Endodermal cell (in vitro differentiated cells): ENCODE measurements at regions not wholly inside any gene's neighbourhood (a gene's known extent, or its start where the extent isn't known, plus 50 kb on each side); places are given as distances from the start of the nearest gene placed in this dataset.

ENCODE experiments used
- DNase-seq: peaks from one replicate; pipeline ENCODE4 v3.0.0-alpha.2; 2017
- H3K27ac ChIP-seq: 2 replicates; pipeline ENCODE4 v1.5.1; 2013; ENCODE audit warnings: mild to moderate bottlenecking, low read depth, low read length, moderate library complexity
- H3K27me3 ChIP-seq: 2 replicates; pipeline ENCODE4 v1.6.1; 2013; ENCODE audit warnings: mild to moderate bottlenecking, low read length, moderate library complexity; ENCODE audit not compliant: insufficient read depth, control insufficient read depth, poor library complexity, severe bottlenecking
- H3K36me3 ChIP-seq: 2 replicates; pipeline ENCODE4 v1.7.0; 2013; ENCODE audit warnings: mild to moderate bottlenecking, low read length, moderate library complexity; ENCODE audit not compliant: control insufficient read depth, insufficient read depth
- H3K4me1 ChIP-seq: one replicate; pipeline ENCODE4 v1.7.0; 2013; ENCODE audit warnings: low read length; ENCODE audit not compliant: control insufficient read depth, insufficient read depth
- H3K4me3 ChIP-seq: 2 replicates; pipeline ENCODE4 v1.5.1; 2013; ENCODE audit warnings: mild to moderate bottlenecking, low read length, moderate library complexity
- H3K9ac ChIP-seq: 2 replicates; pipeline ENCODE4 v1.6.1; 2013; ENCODE audit warnings: mild to moderate bottlenecking, low read length, moderate library complexity; ENCODE audit not compliant: poor library complexity, severe bottlenecking; ENCODE audit errors: extremely low read depth
- H3K9me3 ChIP-seq: 2 replicates; pipeline ENCODE4 v1.6.1; 2013; ENCODE audit warnings: mild to moderate bottlenecking, low read length, moderate library complexity; ENCODE audit not compliant: control insufficient read depth
- H3K27ac Mint-ChIP-seq: 2 replicates; pipeline ENCODE4 v1.8.0; 2020; ENCODE audit warnings: mixed read lengths
- H3K27me3 Mint-ChIP-seq: 2 replicates; pipeline ENCODE4 v1.8.0; 2021; ENCODE audit warnings: mild to moderate bottlenecking, mixed read lengths; ENCODE audit not compliant: insufficient read depth
- H3K36me3 Mint-ChIP-seq: 2 replicates; pipeline ENCODE4 v1.8.0; 2020; ENCODE audit warnings: low read depth, mixed read lengths
- H3K4me1 Mint-ChIP-seq: 2 replicates; pipeline ENCODE4 v1.8.0; 2020; ENCODE audit warnings: mixed read lengths
- H3K4me3 Mint-ChIP-seq: 2 replicates; pipeline ENCODE4 v1.8.0; 2020; ENCODE audit warnings: mild to moderate bottlenecking, moderate library complexity, mixed read lengths
- H3K9me3 Mint-ChIP-seq: 2 replicates; pipeline ENCODE4 v1.8.0; 2020; ENCODE audit warnings: mild to moderate bottlenecking, mixed read lengths
- CTCF ChIP-seq: fragments of 200-600 bp; sonication (generic); conservative IDR thresholded peaks from 2 replicates; pipeline ENCODE4 v1.5.0; 2021; ENCODE audit warnings: antibody characterized with exemption, mild to moderate bottlenecking
- WGBS, 2 experiments: methylation state at CpG; one replicate each; pipeline versions ENCODE4 v1.1.5 to v1.1.7; 2013; ENCODE audit warnings: missing lambda C conversion rate in 2 of 2, mixed read lengths in 1 of 2; ENCODE audit not compliant: insufficient coverage in 1 of 2, insufficient read length in 1 of 2; 5-methylcytosine and 5-hydroxymethylcytosine counted together

- Histone ChIP-seq H3K36me3 (no peaks in the 10 kb centered on the region), H3K9me3 (no peaks in the 10 kb centered on the region), H3K4me3 (no peak overlapping the region), H3K9ac (no peak overlapping the region), H3K27me3 (no peaks in the 10 kb centered on the region), H3K27ac (no peak overlapping the region), H3K4me1 (no peaks in the 10 kb centered on the region)
- no peak for TF ChIP-seq CTCF
- H3K4me3 Mint-ChIP-seq, result no peak overlapping the region
- no peak for DNase-seq
- H3K9me3 Mint-ChIP-seq, result no peaks in the 10 kb centered on the region
- no peaks in the 10 kb centered on the region for H3K4me1 Mint-ChIP-seq
- WGBS, 2 experiments, result 91 to 100% methylated on average over 1 to 2 of the region's 2 CpGs
- no peak overlapping the region for H3K27ac Mint-ChIP-seq
- H3K36me3 Mint-ChIP-seq, result no peaks in the 10 kb centered on the region
- no peaks in the 10 kb centered on the region for H3K27me3 Mint-ChIP-seq
Observed at GRCh38 chr2:149872638-149873150, 285.1 kb upstream of the MMADHC start.

GRCh38 chr2:149872041-149872440, 284.5 kb upstream of the MMADHC start:
- 86 to 93% methylated on average over 1 of the region's 2 CpGs for WGBS, 2 experiments
- Mint-ChIP-seq H3K9me3 (no peaks in the 10 kb centered on the region), H3K27ac (no peak overlapping the region), H3K4me3 (no peak overlapping the region), H3K27me3 (no peaks in the 10 kb centered on the region), H3K36me3 (no peaks in the 10 kb centered on the region), H3K4me1 (no peaks in the 10 kb centered on the region)
- Histone ChIP-seq H3K36me3 (no peaks in the 10 kb centered on the region), H3K27ac (no peak overlapping the region), H3K4me1 (no peaks in the 10 kb centered on the region), H3K4me3 (no peak overlapping the region), H3K9ac (no peak overlapping the region), H3K27me3 (no peaks in the 10 kb centered on the region), H3K9me3 (no peaks in the 10 kb centered on the region)
- DNase-seq, result no peak
- no peak for TF ChIP-seq CTCF

GRCh38 chr2:149871091-149871885, 283.7 kb upstream of the MMADHC start:
- H3K9me3 Mint-ChIP-seq, result no peaks in the 10 kb centered on the region
- no peak overlapping the region for H3K9ac ChIP-seq
- no peaks in the 10 kb centered on the region for H3K36me3 Mint-ChIP-seq
- no peak overlapping the region for H3K4me3 ChIP-seq
- WGBS, 2 experiments, result 94 to 100% methylated on average over 2 to 6 of the region's 6 CpGs
- no peak for DNase-seq
- no peak for TF ChIP-seq CTCF
- no peak overlapping the region for H3K27ac ChIP-seq
- no peaks in the 10 kb centered on the region for H3K36me3 ChIP-seq
- no peaks in the 10 kb centered on the region for H3K4me1 Mint-ChIP-seq
- no peak overlapping the region for H3K4me3 Mint-ChIP-seq
- no peak overlapping the region for H3K27ac Mint-ChIP-seq
- H3K27me3 ChIP-seq, result no peaks in the 10 kb centered on the region
- H3K4me1 ChIP-seq, result no peaks in the 10 kb centered on the region
- no peaks in the 10 kb centered on the region for H3K9me3 ChIP-seq
- no peaks in the 10 kb centered on the region for H3K27me3 Mint-ChIP-seq
